GM23338 (cell line): ENCODE measurements at regions not wholly inside any gene's neighbourhood (a gene's known extent, or its start where the extent isn't known, plus 50 kb on each side); places are given as distances from the start of the nearest gene placed in this dataset.

ENCODE experiments used
- CREB1 ChIP-seq: fragments of 250-450 bp; sonication (Bioruptor Pico); IDR thresholded peaks from 2 replicates; pipeline ENCODE4 v1.5.0; 2020; ENCODE audit warnings: low read depth, mild to moderate bottlenecking, moderate library complexity
- CTCF ChIP-seq, 2 experiments: fragments of 200-600 bp in 1 of 2; sonication (generic) in 1 of 2; conservative IDR thresholded peaks; 2 replicates each; pipeline versions ENCODE4 v1.5.1 to v1.6.1; 2016 to 2017; ENCODE audit warnings: antibody characterized with exemption in 2 of 2, low read depth in 2 of 2, mild to moderate bottlenecking in 2 of 2, moderate library complexity in 1 of 2
- EZH2 ChIP-seq: fragments of 200-600 bp; sonication (generic); IDR thresholded peaks from one replicate; pipeline ENCODE4 v1.8.0; 2017; ENCODE audit warnings: antibody characterized with exemption, mild to moderate bottlenecking, low read depth; ENCODE audit not compliant: unreplicated experiment
- EZH2phosphoT487 ChIP-seq: fragments of 200-600 bp; sonication (generic); IDR thresholded peaks from one replicate; pipeline ENCODE4 v1.8.1; 2018; ENCODE audit warnings: antibody characterized with exemption; ENCODE audit not compliant: unreplicated experiment
- JUNB ChIP-seq: IDR thresholded peaks from one replicate; pipeline ENCODE4 v1.6.1; 2016; ENCODE audit warnings: antibody characterized with exemption; ENCODE audit not compliant: unreplicated experiment
- POLR2AphosphoS5 ChIP-seq: IDR thresholded peaks from 2 replicates; pipeline ENCODE4 v1.6.1; 2016; ENCODE audit warnings: antibody characterized with exemption, low read depth
- REST ChIP-seq: IDR thresholded peaks from one replicate; pipeline ENCODE4 v1.6.1; 2018; ENCODE audit warnings: antibody characterized with exemption; ENCODE audit not compliant: unreplicated experiment
- STAT1 ChIP-seq: IDR thresholded peaks from one replicate; pipeline ENCODE4 v1.6.1; 2016; ENCODE audit warnings: antibody characterized with exemption; ENCODE audit not compliant: unreplicated experiment
- ZNF114 ChIP-seq: fragments of 250-450 bp; sonication (Bioruptor Pico); IDR thresholded peaks from 2 replicates; pipeline ENCODE4 v1.5.0; 2020; ENCODE audit warnings: mild to moderate bottlenecking, moderate library complexity

GRCh38 chr11:104338186-104338585 is 174.2 kb upstream of the PDGFD start:
- TF ChIP-seq CTCF (conservative IDR thresholded peaks at IDR 0.05; ENCODE audit: low read depth in 2 of 2) (no peak), EZH2phosphoT487 (no peak), EZH2 (no peak), POLR2AphosphoS5 (no peak), ZNF114 (CRISPR knock-in tag) (no peak), REST (no peak), CREB1 (CRISPR knock-in tag) (no peak), JUNB (no peak), STAT1 (no peak)
